Daoy (cell line): ENCODE measurements at regions not wholly inside any gene's neighbourhood (a gene's known extent, or its start where the extent isn't known, plus 50 kb on each side); places are given as distances from the start of the nearest gene placed in this dataset.
A peak's percentile ranks its signal among the peaks of the same experiment; 100 is the strongest.

Experiments used
- DNase-seq: peaks from one replicate; pipeline ENCODE4 v3.0.0-alpha.2; 2015; ENCODE audit warnings: low read depth

- no peak for DNase-seq
Measured at GRCh38 chr2:217525076-217525475, 477.7 kb downstream of the TNS1 start.

- DNase-seq, result no peak
Measured at GRCh38 chr2:217523286-217523685, 479.5 kb downstream of the TNS1 start.

- no peak for DNase-seq
Measured at GRCh38 chr2:217521820-217522219, 481.0 kb downstream of the TNS1 start.

GRCh38 chr2:217520356-217521010 is 482.3 kb downstream of the TNS1 start:
- peak; percentile 5 for DNase-seq

- DNase-seq, result peak; percentile 2
Measured at GRCh38 chr2:217517402-217517801, 485.4 kb downstream of the TNS1 start.

GRCh38 chr2:217515615-217516309 is 487.0 kb downstream of the TNS1 start:
- no peak for DNase-seq

- DNase-seq, result no peak
Measured at GRCh38 chr2:217513258-217513657, 489.5 kb downstream of the TNS1 start.

GRCh38 chr2:217512728-217513127 is 490.1 kb downstream of the TNS1 start:
- no peak for DNase-seq

- no peak for DNase-seq
Measured at GRCh38 chr2:217512259-217512658, 490.5 kb downstream of the TNS1 start.

GRCh38 chr2:217511850-217512249 is 490.9 kb downstream of the TNS1 start:
- DNase-seq, result no peak

- peak; percentile 78 for DNase-seq
Measured at GRCh38 chr2:217510771-217511291, 492.0 kb downstream of the TNS1 start.

GRCh38 chr2:217505303-217505702 is 497.5 kb downstream of the TNS1 start:
- DNase-seq, result no peak

GRCh38 chr2:217501887-217502286 is 500.9 kb downstream of the TNS1 start:
- no peak for DNase-seq

- DNase-seq, result no peak
Measured at GRCh38 chr2:217497843-217498377, 504.9 kb downstream of the TNS1 start.

GRCh38 chr2:217494557-217494956 is 508.2 kb downstream of the TNS1 start:
- DNase-seq, result no peak

- DNase-seq, result no peak
Measured at GRCh38 chr2:217491271-217491670, 511.5 kb downstream of the TNS1 start.

GRCh38 chr2:217489145-217489960 is 513.4 kb downstream of the TNS1 start:
- DNase-seq, result peak; percentile 91

- no peak for DNase-seq
Measured at GRCh38 chr2:217484046-217484445, 518.7 kb downstream of the TNS1 start.

GRCh38 chr2:217482056-217482710 is 520.6 kb downstream of the TNS1 start:
- no peak for DNase-seq

GRCh38 chr2:217481577-217481976 is 521.2 kb downstream of the TNS1 start:
- DNase-seq, result no peak

GRCh38 chr2:217479566-217479965 is 523.2 kb downstream of the TNS1 start:
- DNase-seq, result no peak
